ENCODE measurements at regions not wholly inside any gene's neighbourhood (a gene's known extent, or its start where the extent isn't known, plus 50 kb on each side); places are given as distances from the start of the nearest gene placed in this dataset.

DNA sequence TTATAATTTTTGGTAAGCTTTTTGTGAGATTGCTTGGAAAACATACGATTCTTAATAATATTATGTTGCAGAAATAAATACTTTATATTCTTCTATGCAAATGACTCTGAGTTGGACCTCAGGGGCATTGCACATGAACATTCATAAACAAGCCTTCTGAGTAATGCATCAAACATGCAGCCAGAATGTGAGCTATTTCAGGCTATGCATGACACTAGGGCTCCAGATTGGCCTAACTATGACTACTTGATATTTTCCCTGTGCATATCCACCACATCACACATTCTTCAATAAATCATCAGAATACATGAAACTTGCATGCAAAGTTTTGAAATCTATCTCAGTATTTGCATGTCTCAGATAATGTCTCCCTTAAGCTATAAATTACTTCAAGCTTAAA, 560.1 kb downstream of the CDY2B start:
- TF ChIP-seq, protein P1, sequence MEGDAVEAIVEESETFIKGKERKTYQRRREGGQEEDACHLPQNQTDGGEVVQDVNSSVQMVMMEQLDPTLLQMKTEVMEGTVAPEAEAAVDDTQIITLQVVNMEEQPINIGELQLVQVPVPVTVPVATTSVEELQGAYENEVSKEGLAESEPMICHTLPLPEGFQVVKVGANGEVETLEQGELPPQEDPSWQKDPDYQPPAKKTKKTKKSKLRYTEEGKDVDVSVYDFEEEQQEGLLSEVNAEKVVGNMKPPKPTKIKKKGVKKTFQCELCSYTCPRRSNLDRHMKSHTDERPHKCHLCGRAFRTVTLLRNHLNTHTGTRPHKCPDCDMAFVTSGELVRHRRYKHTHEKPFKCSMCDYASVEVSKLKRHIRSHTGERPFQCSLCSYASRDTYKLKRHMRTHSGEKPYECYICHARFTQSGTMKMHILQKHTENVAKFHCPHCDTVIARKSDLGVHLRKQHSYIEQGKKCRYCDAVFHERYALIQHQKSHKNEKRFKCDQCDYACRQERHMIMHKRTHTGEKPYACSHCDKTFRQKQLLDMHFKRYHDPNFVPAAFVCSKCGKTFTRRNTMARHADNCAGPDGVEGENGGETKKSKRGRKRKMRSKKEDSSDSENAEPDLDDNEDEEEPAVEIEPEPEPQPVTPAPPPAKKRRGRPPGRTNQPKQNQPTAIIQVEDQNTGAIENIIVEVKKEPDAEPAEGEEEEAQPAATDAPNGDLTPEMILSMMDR (IDR thresholded peaks at IDR 0.05): no peak
- TF ChIP-seq POLR2A (IDR thresholded peaks at IDR 0.05): no peak
